ENCODE measurements at regions not wholly inside any gene's neighbourhood (a gene's known extent, or its start where the extent isn't known, plus 50 kb on each side); places are given as distances from the start of the nearest gene placed in this dataset.

- TF ChIP-seq, protein P1, sequence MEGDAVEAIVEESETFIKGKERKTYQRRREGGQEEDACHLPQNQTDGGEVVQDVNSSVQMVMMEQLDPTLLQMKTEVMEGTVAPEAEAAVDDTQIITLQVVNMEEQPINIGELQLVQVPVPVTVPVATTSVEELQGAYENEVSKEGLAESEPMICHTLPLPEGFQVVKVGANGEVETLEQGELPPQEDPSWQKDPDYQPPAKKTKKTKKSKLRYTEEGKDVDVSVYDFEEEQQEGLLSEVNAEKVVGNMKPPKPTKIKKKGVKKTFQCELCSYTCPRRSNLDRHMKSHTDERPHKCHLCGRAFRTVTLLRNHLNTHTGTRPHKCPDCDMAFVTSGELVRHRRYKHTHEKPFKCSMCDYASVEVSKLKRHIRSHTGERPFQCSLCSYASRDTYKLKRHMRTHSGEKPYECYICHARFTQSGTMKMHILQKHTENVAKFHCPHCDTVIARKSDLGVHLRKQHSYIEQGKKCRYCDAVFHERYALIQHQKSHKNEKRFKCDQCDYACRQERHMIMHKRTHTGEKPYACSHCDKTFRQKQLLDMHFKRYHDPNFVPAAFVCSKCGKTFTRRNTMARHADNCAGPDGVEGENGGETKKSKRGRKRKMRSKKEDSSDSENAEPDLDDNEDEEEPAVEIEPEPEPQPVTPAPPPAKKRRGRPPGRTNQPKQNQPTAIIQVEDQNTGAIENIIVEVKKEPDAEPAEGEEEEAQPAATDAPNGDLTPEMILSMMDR (conservative IDR thresholded peaks at IDR 0.05; ENCODE audit: low read depth, low read length) = no peak
- TF ChIP-seq EZH2 (IDR thresholded peaks at IDR 0.05; ENCODE audit: low read length, unreplicated experiment) (no peak), EZH2phosphoT487 (IDR thresholded peaks at IDR 0.05; ENCODE audit: borderline replicate concordance, low read length) (no peak)
These were observed 295.4 kb upstream of the ZNF608 start for GRCh38 chr5:125041798-125042197.
